H1 (cell line): ENCODE measurements at regions not wholly inside any gene's neighbourhood (a gene's known extent, or its start where the extent isn't known, plus 50 kb on each side); places are given as distances from the start of the nearest gene placed in this dataset.

ENCODE experiments used
- CTCF ChIA-PET: fragments of 300-600 bp; sonication (Branson Sonifier 250); formaldehyde crosslinking; loops from one replicate; lab custom pipeline; 2021; ENCODE audit not compliant: partially characterized antibody; lab: Charles Lee
- POLR2A ChIA-PET: fragments of 300-600 bp; sonication (Branson Sonifier 250); formaldehyde crosslinking; loops from one replicate; lab custom pipeline; 2021; ENCODE audit warnings: inconsistent platforms; ENCODE audit not compliant: partially characterized antibody; lab: Charles Lee
- DNase-seq, 2 experiments: peaks; one replicate each; pipeline versions ENCODE4 v3.0.0 to v3.0.0-alpha.2; 2010 to 2022; ENCODE audit warnings: low spot score in 2 of 2, low read depth in 1 of 2, mixed read lengths in 1 of 2
- FAIRE-seq: peaks from 2 replicates; lab custom pipeline; 2011; peaks lifted over from hg19 to GRCh38; lab: Jason Lieb, UNC
- H2AFZ ChIP-seq: 2 replicates; pipeline ENCODE4 v1.8.1; 2012; ENCODE audit warnings: low read length, inconsistent platforms
- H2AK5ac ChIP-seq: 2 replicates; pipeline ENCODE4 v1.6.1; 2013; ENCODE audit warnings: low read depth, low read length
- H2BK120ac ChIP-seq: replicated peaks from 2 replicates; pipeline ENCODE3; 2013; ENCODE audit warnings: low read depth, low read length, inconsistent platforms
- H2BK12ac ChIP-seq: 2 replicates; pipeline ENCODE4 v1.6.1; 2013; ENCODE audit warnings: low read depth, low read length
- H2BK15ac ChIP-seq: 2 replicates; pipeline ENCODE4 v1.6.1; 2013; ENCODE audit warnings: low read length
- H2BK20ac ChIP-seq: 2 replicates; pipeline ENCODE4 v1.6.1; 2013; ENCODE audit warnings: low read length
- H2BK5ac ChIP-seq: 2 replicates; pipeline ENCODE4 v1.6.1; 2013; ENCODE audit warnings: low read depth, low read length
- H3K14ac ChIP-seq: 2 replicates; pipeline ENCODE4 v1.6.1; 2013; ENCODE audit warnings: inconsistent platforms; ENCODE audit not compliant: insufficient read length
- H3K18ac ChIP-seq: 2 replicates; pipeline ENCODE4 v1.6.1; 2013; ENCODE audit warnings: low read length; ENCODE audit errors: extremely low read depth
- H3K23ac ChIP-seq: 2 replicates; pipeline ENCODE4 v1.6.1; 2013; ENCODE audit warnings: inconsistent platforms; ENCODE audit not compliant: insufficient read length
- H3K23me2 ChIP-seq: 2 replicates; pipeline ENCODE4 v1.6.1; 2013; ENCODE audit warnings: low read depth, low read length
- H3K27ac ChIP-seq: 2 replicates; pipeline ENCODE4 v1.6.1; 2011; ENCODE audit warnings: low read depth, low read length, inconsistent platforms
- H3K27me3 ChIP-seq, 4 experiments: replicated peaks in 1 of 4; 1 replicate in 1 of 4; 2 replicates in 3 of 4; pipeline versions ENCODE4 v1.6.1 to v1.8.1; 2011 to 2013; ENCODE audit warnings: low read length in 3 of 4, mild to moderate bottlenecking in 3 of 4, inconsistent platforms in 2 of 4, mixed read lengths in 2 of 4, moderate library complexity in 1 of 4; ENCODE audit not compliant: control insufficient read depth in 3 of 4, insufficient read depth in 3 of 4; ENCODE audit errors: extremely low read depth in 1 of 4
- H3K36me3 ChIP-seq, 4 experiments: 2 replicates each; pipeline versions ENCODE4 v1.6.1 to v1.8.1; 2011 to 2013; ENCODE audit warnings: mild to moderate bottlenecking in 4 of 4, low read length in 3 of 4, moderate library complexity in 2 of 4, control low read depth in 1 of 4, inconsistent platforms in 1 of 4; ENCODE audit not compliant: insufficient read depth in 4 of 4, control insufficient read depth in 2 of 4
- H3K4ac ChIP-seq: replicated peaks from 2 replicates; pipeline ENCODE3; 2013; ENCODE audit warnings: low read length, low read depth, mixed read lengths, inconsistent platforms; ENCODE audit not compliant: insufficient read length
- H3K4me1 ChIP-seq, 4 experiments: replicated peaks in 1 of 4; 1 replicate in 1 of 4; 2 replicates in 3 of 4; pipeline versions ENCODE4 v1.6.1 to v1.8.1; 2011 to 2013; ENCODE audit warnings: low read length in 3 of 4, inconsistent platforms in 2 of 4, mixed read lengths in 1 of 4; ENCODE audit not compliant: insufficient read depth in 4 of 4, control insufficient read depth in 3 of 4
- H3K4me2 ChIP-seq, 2 experiments: 2 replicates each; pipeline versions ENCODE4 v1.6.1 to v1.8.1; 2011 to 2013; ENCODE audit warnings: low read depth in 2 of 2, low read length in 2 of 2, control low read depth in 1 of 2, inconsistent platforms in 1 of 2, mild to moderate bottlenecking in 1 of 2; ENCODE audit not compliant: insufficient read depth in 1 of 2
- H3K4me3 ChIP-seq, 4 experiments: fragments of 200-600, 300-600 bp in 1 of 4; sonication (generic), shearing (Covaris generic), sonication (Bioruptor Twin) in 1 of 4; 2 replicates each; pipeline versions ENCODE4 v1.5.1 to v1.8.1; 2011 to 2016; ENCODE audit warnings: low read length in 4 of 4, low read depth in 3 of 4, control low read depth in 2 of 4, inconsistent platforms in 2 of 4, mild to moderate bottlenecking in 2 of 4, mixed read lengths in 1 of 4, moderate library complexity in 1 of 4; ENCODE audit not compliant: insufficient read depth in 2 of 4; ENCODE audit errors: extremely low read depth in 1 of 4
- H3K56ac ChIP-seq: replicated peaks from 2 replicates; pipeline ENCODE3; 2013; ENCODE audit warnings: low read depth, mild to moderate bottlenecking, mixed read lengths, low read length, inconsistent platforms; ENCODE audit not compliant: insufficient read length
- H3K79me1 ChIP-seq: 2 replicates; pipeline ENCODE4 v1.6.1; 2013; ENCODE audit warnings: low read depth, low read length, control low read depth
- H3K79me2 ChIP-seq, 2 experiments: 2 replicates each; pipeline versions ENCODE4 v1.6.1 to v1.8.1; 2012 to 2013; ENCODE audit warnings: low read length in 2 of 2, mild to moderate bottlenecking in 2 of 2, inconsistent platforms in 1 of 2; ENCODE audit not compliant: insufficient read depth in 2 of 2, control insufficient read depth in 1 of 2
- H3K9ac ChIP-seq, 4 experiments: replicated peaks in 1 of 4; 1 replicate in 1 of 4; 2 replicates in 3 of 4; pipeline versions ENCODE4 v1.6.1 to v1.8.1; 2011 to 2013; ENCODE audit warnings: low read depth in 3 of 4, low read length in 3 of 4, control low read depth in 2 of 4, mild to moderate bottlenecking in 2 of 4, moderate library complexity in 2 of 4, inconsistent platforms in 1 of 4; ENCODE audit errors: extremely low read depth in 1 of 4
- H3K9me3 ChIP-seq, 2 experiments: 2 replicates each; pipeline versions ENCODE4 v1.6.1 to v1.8.1; 2012 to 2013; ENCODE audit warnings: mild to moderate bottlenecking in 2 of 2, moderate library complexity in 2 of 2, control low read depth in 1 of 2, inconsistent platforms in 1 of 2, low read depth in 1 of 2, low read length in 1 of 2, mixed read lengths in 1 of 2; ENCODE audit not compliant: insufficient read depth in 2 of 2
- H4K20me1 ChIP-seq, 2 experiments: replicated peaks in 1 of 2; 2 replicates each; pipeline versions ENCODE3 to v1.8.1; 2011 to 2013; ENCODE audit warnings: inconsistent platforms in 2 of 2, low read length in 2 of 2, mild to moderate bottlenecking in 1 of 2; ENCODE audit not compliant: insufficient read depth in 2 of 2, control insufficient read depth in 1 of 2
- H4K5ac ChIP-seq: 2 replicates; pipeline ENCODE4 v1.6.1; 2013; ENCODE audit warnings: low read length, low read depth, mixed read lengths, inconsistent platforms; ENCODE audit not compliant: insufficient read length
- H4K8ac ChIP-seq: 2 replicates; pipeline ENCODE4 v1.8.0; 2013; ENCODE audit warnings: mild to moderate bottlenecking, moderate library complexity, low read length, inconsistent platforms; ENCODE audit not compliant: insufficient read depth; ENCODE audit errors: extremely low read depth
- H4K91ac ChIP-seq: replicated peaks from 2 replicates; pipeline ENCODE3; 2013; ENCODE audit warnings: low read length, mixed read lengths, inconsistent platforms; ENCODE audit not compliant: insufficient read length
- ATF2 ChIP-seq: IDR thresholded peaks from 2 replicates; pipeline ENCODE4 v1.6.1; 2012; ENCODE audit warnings: low read length, inconsistent platforms
- CBX5 ChIP-seq: fragments of 300-800, 300-1000 bp; sonication (generic); IDR thresholded peaks from 2 replicates; pipeline ENCODE4 v1.7.1; 2016; ENCODE audit warnings: antibody characterized with exemption, low read length, low read depth
- CEBPB ChIP-seq: IDR thresholded peaks from 2 replicates; pipeline ENCODE4 v1.6.1; 2012; ENCODE audit warnings: low read depth, low read length
- CHD1 ChIP-seq: IDR thresholded peaks from 2 replicates; pipeline ENCODE4 v1.6.1; 2012; ENCODE audit warnings: low read depth, low read length, improper control_type of control experiment
- CHD2 ChIP-seq: IDR thresholded peaks from 2 replicates; pipeline ENCODE4 v1.6.1; 2012; ENCODE audit warnings: low read length, improper control_type of control experiment
- E2F6 ChIP-seq: IDR thresholded peaks from 2 replicates; pipeline ENCODE4 v1.6.1; 2012; ENCODE audit warnings: inconsistent platforms
- GTF2F1 ChIP-seq: IDR thresholded peaks from 2 replicates; pipeline ENCODE4 v1.6.1; 2012; ENCODE audit warnings: low read depth, low read length, improper control_type of control experiment, borderline replicate concordance
- KDM4A ChIP-seq: IDR thresholded peaks from one replicate; pipeline ENCODE4 v1.7.1; 2012; ENCODE audit warnings: low read depth, mild to moderate bottlenecking, moderate library complexity, low read length, inconsistent platforms; ENCODE audit not compliant: severe bottlenecking
- RNF2 ChIP-seq: fragments of 200-900, 300-1000 bp; sonication (generic); IDR thresholded peaks from 2 replicates; pipeline ENCODE4 v1.7.1; 2016; ENCODE audit warnings: borderline replicate concordance, low read depth, mild to moderate bottlenecking, antibody characterized with exemption, low read length; ENCODE audit not compliant: poor library complexity, severe bottlenecking; ENCODE audit errors: missing control alignments
- WGBS, 2 experiments: shearing (Covaris generic) in 1 of 2; methylation state at CpG; one replicate each; pipeline versions ENCODE4 v1.1.6 to v1.1.7; 2013 to 2015; ENCODE audit warnings: low lambda C conversion rate in 2 of 2, mixed read lengths in 2 of 2, inconsistent platforms in 1 of 2, low coverage in 1 of 2, missing lambda C conversion rate in 1 of 2; ENCODE audit not compliant: insufficient replicate concordance in 2 of 2, insufficient coverage in 1 of 2, insufficient read length in 1 of 2; ENCODE audit errors: extremely low coverage in 1 of 2, missing lambda C conversion rate in 1 of 2; 5-methylcytosine and 5-hydroxymethylcytosine counted together

GRCh38 chr5:167012123-167013034 is 1279.1 kb upstream of the WWC1 start:
- Histone ChIP-seq H3K36me3 (no peaks in the 10 kb centered on the region), H2AFZ (no peak overlapping the region), H3K79me1 (no peaks in the 10 kb centered on the region), H3K56ac (no peak overlapping the region), H4K20me1 (no peaks in the 10 kb centered on the region), H4K91ac (no peak overlapping the region), H3K4ac (no peak overlapping the region), H4K8ac (no peak overlapping the region), H3K9me3 (no peaks in the 10 kb centered on the region), H3K4me2 (no peak overlapping the region), H3K79me2 (no peaks in the 10 kb centered on the region), H3K23me2 (no peaks in the 10 kb centered on the region), H2BK12ac (no peak overlapping the region), H3K4me1 (no peaks in the 10 kb centered on the region; a peak in 1 of 7 replicates), H2AK5ac (no peak overlapping the region), H3K9ac (no peak overlapping the region), H3K14ac (no peak overlapping the region), H2BK15ac (no peak overlapping the region), H3K23ac (no peak overlapping the region), H3K4me3 (no peak overlapping the region), H2BK120ac (no peak overlapping the region), H3K27me3 (no peaks in the 10 kb centered on the region), H4K5ac (no peak overlapping the region), H2BK5ac (no peak overlapping the region), H2BK20ac (no peak overlapping the region), H3K18ac (no peak overlapping the region), H3K27ac (no peak overlapping the region)
- ChIA-PET CTCF (interaction anchor here (1.3 to 1.4 kb wide), 2 partner anchors 19 kb away, joined by 3 read pairs; no protein-coding TSS in a partner anchor), POLR2A (no interaction called here)
- FAIRE-seq (no peak), DNase-seq (no peak)
- WGBS, 2 experiments = 58% methylated on average over 2 of the region's 2 CpGs; no CpG with 5 or more reads in 1 of the 2 experiments
- TF ChIP-seq CHD2 = no peak
- no peak for TF ChIP-seq CEBPB
- no peak for TF ChIP-seq KDM4A
- no peak for TF ChIP-seq CHD1
- TF ChIP-seq ATF2 = no peak
- no peak for TF ChIP-seq RNF2
- TF ChIP-seq CBX5 = no peak
- TF ChIP-seq E2F6 = no peak
- TF ChIP-seq GTF2F1 = no peak
